ENCODE measurements at regions not wholly inside any gene's neighbourhood (a gene's known extent, or its start where the extent isn't known, plus 50 kb on each side); places are given as distances from the start of the nearest gene placed in this dataset.
"Not testable (repeated sequence)": the region's sequence is repeated elsewhere in the genome, so short reads cannot be mapped to it uniquely, and the experiment has no call there.

DNA sequence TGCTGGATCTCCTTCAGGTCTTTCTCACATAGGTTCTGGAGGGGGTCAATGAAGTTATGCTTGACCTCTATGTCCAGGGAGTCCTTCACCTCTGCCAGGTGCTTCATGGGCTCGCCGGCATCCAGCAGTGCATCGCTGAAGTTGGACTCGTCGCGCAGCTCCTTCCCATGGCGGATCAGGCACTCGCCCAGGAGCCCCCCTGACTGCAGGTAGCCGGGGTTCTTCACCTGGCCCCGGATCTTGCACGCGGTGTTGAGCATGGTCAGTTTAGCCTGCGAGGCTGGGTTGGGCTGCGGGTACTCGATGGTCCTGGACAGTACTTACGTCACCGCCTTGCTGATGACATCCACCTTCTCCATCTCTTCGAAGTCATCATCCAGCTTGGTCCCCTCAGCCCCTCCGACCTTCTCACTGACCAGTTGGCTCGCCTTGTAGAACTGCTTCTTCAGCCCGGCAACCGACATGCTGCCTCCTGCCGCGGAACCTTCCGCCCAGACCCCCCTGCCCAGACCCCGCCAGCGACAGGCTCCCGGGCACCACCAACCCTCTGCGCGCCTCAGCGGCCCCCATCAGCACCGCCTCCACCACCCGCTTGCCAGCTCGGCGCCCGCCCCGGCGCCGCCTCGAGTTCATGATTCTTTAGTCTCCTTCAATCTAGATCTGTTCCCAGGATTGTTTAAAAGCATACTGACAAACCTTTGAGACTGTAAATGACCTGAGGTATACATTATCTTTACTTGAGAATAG lies 99.8 kb downstream of the KPNA2 start:
- DNase-seq (ENCODE audit: low read depth in 4 of 4, low spot score in 3 of 4): no peak

- no peak for DNase-seq (ENCODE audit: low read depth in 4 of 4, low spot score in 3 of 4)
These were observed 105.5 kb downstream of the KPNA2 start for GRCh38 chr17:68141050-68141449.

- no peak for DNase-seq (ENCODE audit: low read depth in 4 of 4, low spot score in 3 of 4)
These were observed 105.2 kb upstream of the AMZ2 start for GRCh38 chr17:68142595-68142994.

DNA sequence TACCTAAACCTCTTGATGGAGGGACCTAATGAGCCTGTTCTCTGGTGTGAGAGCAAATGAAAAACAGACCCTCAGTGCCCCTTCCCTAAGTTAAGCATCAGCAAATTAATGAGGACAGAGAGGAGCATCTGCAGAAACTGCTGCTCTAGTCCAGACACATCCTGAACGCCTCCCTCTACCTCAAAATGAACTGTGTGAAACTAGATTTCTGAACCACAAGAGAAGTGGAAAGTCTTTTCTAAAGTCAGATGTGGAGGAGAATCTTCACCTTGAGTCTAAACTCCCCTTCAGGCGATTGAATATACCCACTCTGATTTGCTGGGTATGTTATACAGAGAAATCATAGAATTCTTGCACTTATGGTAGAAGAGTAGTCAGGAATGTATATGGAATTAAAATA lies 104.4 kb upstream of the AMZ2 start:
- no peak for DNase-seq (ENCODE audit: low read depth in 4 of 4, low spot score in 3 of 4)

GRCh38 chr17:68145088-68145487 lies 102.8 kb upstream of the AMZ2 start:
- DNase-seq (ENCODE audit: low read depth in 4 of 4, low spot score in 3 of 4): no peak

DNA sequence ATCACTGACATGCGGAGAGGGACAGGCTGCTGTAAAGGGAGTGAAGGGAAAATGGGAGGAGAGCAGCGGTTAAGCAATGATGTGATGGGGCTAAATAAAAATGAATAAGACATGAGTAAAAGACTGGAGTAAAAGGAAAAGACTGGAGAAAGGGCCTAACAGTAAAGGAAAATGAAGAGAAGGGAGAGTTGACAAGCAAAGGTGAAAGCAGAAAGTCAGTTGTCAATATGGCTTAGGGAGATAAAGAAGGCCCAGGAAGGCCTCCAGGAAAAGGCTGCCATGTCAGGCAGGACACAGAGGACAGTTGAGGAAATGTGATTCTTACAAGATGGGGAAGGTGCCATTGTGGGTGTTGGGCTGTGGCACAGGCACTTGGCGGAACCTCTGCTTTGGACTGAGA lies 98.9 kb upstream of the AMZ2 start:
- DNase-seq (ENCODE audit: low read depth in 4 of 4, low spot score in 3 of 4): no peak

DNA sequence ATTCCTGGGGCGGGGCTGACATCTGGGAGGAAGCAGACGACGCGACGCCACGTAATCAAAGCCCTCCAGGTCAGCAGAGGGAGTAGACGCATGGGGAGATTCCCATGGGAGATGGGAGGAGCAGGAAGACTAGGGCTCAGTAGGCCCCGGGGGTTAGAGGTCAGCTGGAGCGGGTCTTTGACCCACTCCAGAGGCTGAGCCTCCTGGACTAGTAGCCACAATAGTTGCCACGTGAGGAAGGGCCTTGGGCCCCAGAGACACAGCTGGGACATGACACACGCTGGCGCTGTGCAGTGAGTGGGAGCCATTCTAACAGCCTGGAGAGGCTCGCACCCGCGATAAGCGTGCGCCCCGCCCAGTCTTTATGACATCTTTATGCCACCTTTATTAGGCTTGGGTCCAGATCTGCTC lies 95.7 kb upstream of the AMZ2 start:
- DNase-seq (ENCODE audit: low read depth in 4 of 4, low spot score in 3 of 4): no peak

- DNase-seq (ENCODE audit: low read depth in 4 of 4, low spot score in 3 of 4): no peak
These were observed 92.2 kb upstream of the AMZ2 start for GRCh38 chr17:68155692-68156091.

GRCh38 chr17:68161644-68162428 lies 86.0 kb upstream of the AMZ2 start:
- DNase-seq (ENCODE audit: low read depth in 4 of 4, low spot score in 3 of 4): no peak

DNA sequence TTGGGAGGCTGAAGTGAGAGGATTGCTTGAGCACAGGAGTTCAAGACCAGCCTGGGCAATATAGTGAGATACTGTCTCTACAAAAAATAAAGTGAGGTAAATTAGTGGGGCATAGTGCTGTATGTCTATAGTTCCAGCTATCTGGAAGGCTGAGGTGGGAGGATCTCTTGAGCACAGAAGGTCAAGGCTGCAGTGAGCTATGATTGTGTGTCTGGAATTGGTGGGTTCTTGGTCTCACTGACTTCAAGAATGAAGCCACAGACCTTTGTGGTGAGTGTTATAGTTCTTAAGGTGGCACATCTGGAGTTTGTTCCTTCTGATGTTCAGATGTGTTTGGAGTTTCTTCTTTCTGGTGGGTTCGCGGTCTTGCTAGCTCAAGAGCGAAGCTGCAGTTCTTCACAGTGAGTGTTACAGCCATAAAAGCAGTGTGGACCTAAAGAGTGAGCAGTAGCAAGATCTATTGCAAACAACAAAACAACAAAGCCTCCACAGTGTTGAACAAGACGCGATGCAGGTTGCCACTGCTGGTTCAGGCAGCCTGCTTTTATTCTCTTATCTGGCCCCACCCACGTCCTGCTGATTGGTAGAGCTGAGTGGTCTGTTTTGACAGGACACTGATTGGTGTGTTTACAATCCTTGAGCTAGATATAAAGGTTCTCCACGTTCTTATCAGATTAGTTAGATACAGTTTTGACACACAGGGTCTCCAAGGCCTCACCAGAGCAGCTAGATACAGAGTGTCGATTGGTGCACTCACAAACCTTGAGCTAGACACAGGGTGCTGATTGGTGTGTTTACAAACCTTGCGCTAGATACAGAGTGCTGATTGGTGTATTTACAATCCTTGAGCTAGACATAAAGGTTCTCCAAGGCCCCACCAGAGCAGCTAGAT lies 79.3 kb upstream of the AMZ2 start:
- not testable (repeated sequence) for DNase-seq (ENCODE audit: low read depth in 4 of 4, low spot score in 3 of 4)

DNA sequence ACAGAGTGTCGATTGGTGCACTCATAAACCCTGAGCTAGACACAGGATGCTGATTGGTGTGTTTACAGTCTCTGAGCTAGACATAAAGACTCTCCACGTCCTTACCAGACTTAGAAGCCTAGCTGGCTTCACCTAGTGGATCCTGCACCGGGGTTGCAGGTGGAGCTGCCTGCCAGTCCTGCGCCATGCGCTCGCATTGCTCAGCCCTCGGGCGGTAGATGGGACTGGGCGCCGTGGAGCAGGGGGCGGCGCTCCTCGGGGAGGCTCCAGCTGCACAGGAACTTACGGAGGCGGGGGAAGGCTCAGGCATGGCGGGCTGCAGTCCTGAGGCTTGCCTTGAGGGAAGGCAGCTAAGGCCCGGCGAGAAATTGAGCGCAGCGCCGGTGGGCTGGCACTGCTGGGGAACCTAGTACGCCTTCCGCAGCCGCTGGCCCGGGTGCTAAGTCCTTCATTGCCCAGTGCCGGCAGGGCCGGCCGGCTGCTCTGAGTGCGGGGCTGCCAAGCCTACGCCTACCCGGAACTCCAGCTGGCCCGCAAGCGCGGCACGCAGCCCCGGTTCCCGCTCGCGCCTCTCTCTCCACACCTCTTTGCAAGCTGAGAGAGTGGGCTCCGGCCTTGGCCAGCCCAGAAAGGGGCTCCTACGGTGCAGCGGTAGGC lies 78.5 kb upstream of the AMZ2 start:
- not testable (repeated sequence) for DNase-seq (ENCODE audit: low read depth in 4 of 4, low spot score in 3 of 4)

DNA sequence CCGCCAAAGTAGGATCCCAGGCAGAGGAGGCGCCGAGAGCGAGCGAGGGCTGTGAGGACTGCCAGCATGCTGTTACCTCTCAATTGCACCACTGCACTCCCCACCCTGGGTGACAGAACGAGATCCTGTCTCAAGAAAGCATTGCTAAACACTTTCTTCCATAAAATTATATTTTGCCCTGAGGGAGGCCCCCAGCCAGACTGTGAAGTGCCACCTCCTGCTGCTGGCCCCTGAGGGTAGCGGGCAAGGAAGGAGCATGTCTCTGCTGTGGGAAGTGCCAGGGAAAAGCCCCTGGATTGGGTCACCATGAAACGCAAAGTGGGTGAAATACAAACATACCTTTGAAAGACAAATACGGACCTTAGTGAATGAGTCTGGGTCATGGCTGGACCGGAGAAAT lies 78.0 kb upstream of the AMZ2 start:
- DNase-seq (ENCODE audit: low read depth in 4 of 4, low spot score in 3 of 4): no peak

- no peak for DNase-seq (ENCODE audit: low read depth in 4 of 4, low spot score in 3 of 4)
These were observed 77.6 kb upstream of the AMZ2 start for GRCh38 chr17:68170246-68170645.

- DNase-seq (ENCODE audit: low read depth in 4 of 4, low spot score in 3 of 4): peak in 3 of 4 donors; percentile 33 to 62 (median 38)
These were observed 75.3 kb upstream of the AMZ2 start for GRCh38 chr17:68172461-68172954.

GRCh38 chr17:68175416-68175815 lies 72.4 kb upstream of the AMZ2 start:
- DNase-seq (ENCODE audit: low read depth in 4 of 4, low spot score in 3 of 4): no peak

DNA sequence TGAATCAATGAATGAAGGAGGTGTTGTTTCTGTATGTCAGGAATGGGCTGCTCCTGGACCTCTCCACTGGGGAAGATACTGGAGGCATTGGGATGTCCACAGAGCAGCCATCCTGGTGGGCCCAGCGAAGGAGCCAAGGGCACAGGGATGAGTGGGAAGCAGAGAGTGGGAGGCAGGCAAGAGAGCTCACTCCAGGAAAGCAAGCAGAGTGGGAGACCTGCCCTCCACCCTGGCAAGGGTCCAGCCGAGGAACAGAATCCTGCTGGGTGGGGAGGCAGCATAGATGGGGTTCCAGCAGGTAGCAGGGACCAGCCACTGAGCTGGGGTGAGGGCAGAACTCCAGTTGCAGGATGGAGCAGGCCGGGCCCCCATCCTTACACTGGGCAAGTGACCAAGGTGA lies 71.9 kb upstream of the AMZ2 start:
- DNase-seq (ENCODE audit: low read depth in 4 of 4, low spot score in 3 of 4): no peak

- DNase-seq (ENCODE audit: low read depth in 4 of 4, low spot score in 3 of 4): no peak
These were observed 71.1 kb upstream of the AMZ2 start for GRCh38 chr17:68176718-68177117.

DNA sequence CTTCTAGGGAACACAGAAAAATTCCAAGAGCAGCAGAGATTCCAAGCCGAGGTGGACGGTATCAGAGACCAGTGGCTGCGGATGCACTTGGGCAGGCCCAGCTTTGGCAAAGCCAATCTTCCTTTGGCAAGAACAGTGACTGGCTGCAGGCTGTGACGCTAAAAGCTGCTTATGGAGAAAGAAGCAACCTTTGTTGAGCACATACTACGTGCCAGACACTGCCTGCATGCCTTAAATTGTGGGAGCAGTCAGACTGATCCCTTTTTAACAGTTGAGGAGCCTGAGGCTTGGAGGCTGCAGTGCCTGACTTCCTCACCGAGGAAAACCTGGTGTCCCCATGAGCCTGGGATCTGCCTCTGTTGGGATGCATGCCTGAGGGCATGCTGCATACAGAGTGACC lies 69.0 kb upstream of the AMZ2 start:
- DNase-seq (ENCODE audit: low read depth in 4 of 4, low spot score in 3 of 4): no peak

DNA sequence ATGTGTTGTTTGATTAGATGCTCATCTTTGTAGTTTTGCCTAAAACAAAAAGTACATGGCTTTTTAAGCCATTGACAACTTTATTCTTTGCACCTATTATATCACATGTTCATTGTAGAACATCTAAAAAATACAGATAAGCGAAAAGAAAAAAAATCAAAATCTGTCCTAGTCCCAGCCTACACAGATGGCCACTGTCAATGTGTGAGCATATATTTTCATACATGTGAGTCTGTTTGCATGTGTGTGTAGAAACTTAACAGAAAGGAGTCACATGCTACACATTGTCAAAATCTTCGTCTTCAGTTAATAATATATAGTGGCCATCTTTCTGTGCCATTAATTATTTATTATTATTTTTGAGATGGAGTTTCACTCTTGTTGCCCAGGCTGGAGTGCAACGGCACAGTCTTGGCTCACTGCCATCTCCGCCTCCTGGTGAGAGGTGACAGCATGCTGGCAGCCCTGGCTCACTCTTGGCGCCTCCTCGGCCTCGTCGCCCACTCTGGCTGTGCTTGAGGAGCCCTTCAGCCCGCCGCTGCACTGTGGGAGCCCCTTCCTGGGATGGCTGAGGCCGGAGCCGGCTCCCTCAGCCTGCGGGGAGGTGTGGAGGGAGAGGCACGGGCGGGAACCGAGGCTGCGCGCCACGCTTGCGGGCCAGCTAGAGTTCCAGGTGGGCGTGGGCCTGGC lies 68.5 kb upstream of the AMZ2 start:
- no peak for DNase-seq (ENCODE audit: low read depth in 4 of 4, low spot score in 3 of 4)

- no peak for DNase-seq (ENCODE audit: low read depth in 4 of 4, low spot score in 3 of 4)
These were observed 67.9 kb upstream of the AMZ2 start for GRCh38 chr17:68179926-68180285.

Data from right renal pelvis (tissue), 4 donors.